ENCODE measurements at regions not wholly inside any gene's neighbourhood (a gene's known extent, or its start where the extent isn't known, plus 50 kb on each side); places are given as distances from the start of the nearest gene placed in this dataset.

- Histone ChIP-seq H3K27me3 (no peaks in the 10 kb centered on the region), H3K9me3 (no peaks in the 10 kb centered on the region), H3K4me3 (no peak overlapping the region), H3K27ac (no peak overlapping the region), H3K4me1 (no peaks in the 10 kb centered on the region), H3K36me3 (no peaks in the 10 kb centered on the region)
- no peak for TF ChIP-seq EP300 (IDR thresholded peaks at IDR 0.05)
- TF ChIP-seq POLR2A (IDR thresholded peaks at IDR 0.05) = no peak
- no peak for TF ChIP-seq CTCF (IDR thresholded peaks at IDR 0.05)
- TF ChIP-seq POLR2AphosphoS5 (IDR thresholded peaks at IDR 0.05) = no peak
- no peak for DNase-seq (ENCODE audit: low spot score in 2 of 2)
Observed at GRCh38 chr2:164068063-164068462, 332.3 kb upstream of the FIGN start.

- Histone ChIP-seq H3K36me3 (no peaks in the 10 kb centered on the region), H3K27me3 (no peaks in the 10 kb centered on the region), H3K9me3 (no peaks in the 10 kb centered on the region), H3K27ac (no peak overlapping the region), H3K4me3 (no peak overlapping the region), H3K4me1 (no peaks in the 10 kb centered on the region)
- 63% methylated on average over 1 of the region's 1 CpG for WGBS
- TF ChIP-seq POLR2A (IDR thresholded peaks at IDR 0.05) = no peak
- no peak for TF ChIP-seq EP300 (IDR thresholded peaks at IDR 0.05)
- no peak for TF ChIP-seq CTCF (IDR thresholded peaks at IDR 0.05)
- no peak for TF ChIP-seq POLR2AphosphoS5 (IDR thresholded peaks at IDR 0.05)
- DNase-seq (ENCODE audit: low spot score in 2 of 2) = no peak
Observed at GRCh38 chr2:164066095-164066494, 330.3 kb upstream of the FIGN start.

GRCh38 chr2:164065038-164065437 is 329.2 kb upstream of the FIGN start:
- no peaks in the 10 kb centered on the region for H3K36me3 ChIP-seq
- no peak overlapping the region for H3K27ac ChIP-seq
- 87% methylated on average over 2 of the region's 2 CpGs for WGBS
- H3K4me1 ChIP-seq = no peaks in the 10 kb centered on the region
- no peak overlapping the region for H3K4me3 ChIP-seq
- TF ChIP-seq EP300 (IDR thresholded peaks at IDR 0.05) (no peak), POLR2AphosphoS5 (IDR thresholded peaks at IDR 0.05) (no peak), CTCF (IDR thresholded peaks at IDR 0.05) (no peak), POLR2A (IDR thresholded peaks at IDR 0.05) (no peak)
- no peak for DNase-seq (ENCODE audit: low spot score in 2 of 2)
- H3K27me3 ChIP-seq = no peaks in the 10 kb centered on the region
- no peaks in the 10 kb centered on the region for H3K9me3 ChIP-seq

GRCh38 chr2:164061129-164061746 is 325.4 kb upstream of the FIGN start:
- no peak for DNase-seq (ENCODE audit: low spot score in 2 of 2)
- TF ChIP-seq EP300 (IDR thresholded peaks at IDR 0.05) (no peak), POLR2A (IDR thresholded peaks at IDR 0.05) (no peak), POLR2AphosphoS5 (IDR thresholded peaks at IDR 0.05) (no peak), CTCF (IDR thresholded peaks at IDR 0.05) (peak; percentile 10 to 36)
- Histone ChIP-seq H3K27ac (no peak overlapping the region), H3K4me1 (no peaks in the 10 kb centered on the region), H3K4me3 (no peak overlapping the region), H3K36me3 (no peaks in the 10 kb centered on the region), H3K9me3 (no peaks in the 10 kb centered on the region), H3K27me3 (peaks cover 4% of the 10 kb centered on the region)
- 32% methylated on average over 2 of the region's 2 CpGs for WGBS

GRCh38 chr2:164060031-164060430 is 324.2 kb upstream of the FIGN start:
- Histone ChIP-seq H3K27ac (no peak overlapping the region), H3K4me3 (no peak overlapping the region), H3K9me3 (no peaks in the 10 kb centered on the region), H3K36me3 (no peaks in the 10 kb centered on the region), H3K27me3 (peaks cover 4% of the 10 kb centered on the region), H3K4me1 (no peaks in the 10 kb centered on the region)
- no peak for DNase-seq (ENCODE audit: low spot score in 2 of 2)
- WGBS = 89% methylated on average over 2 of the region's 2 CpGs
- TF ChIP-seq CTCF (IDR thresholded peaks at IDR 0.05) (no peak), POLR2AphosphoS5 (IDR thresholded peaks at IDR 0.05) (no peak), POLR2A (IDR thresholded peaks at IDR 0.05) (no peak), EP300 (IDR thresholded peaks at IDR 0.05) (no peak)

All from suprapubic skin (tissue), 4 donors.